GM18870 (cell line): ENCODE measurements at regions not wholly inside any gene's neighbourhood (a gene's known extent, or its start where the extent isn't known, plus 50 kb on each side); places are given as distances from the start of the nearest gene placed in this dataset.
"Not testable (repeated sequence)": the region's sequence is repeated elsewhere in the genome, so short reads cannot be mapped to it uniquely, and the experiment has no call there.

Experiments
- ATAC-seq: cut with Tn5 transposase; IDR thresholded peaks from one replicate; pipeline ENCODE4 v1.9.1; 2021; ENCODE audit warnings: moderate library complexity; ENCODE audit not compliant: unreplicated experiment

- ATAC-seq, result peak; percentile 39
Measured at GRCh38 chr10:61279400-61279799, 173.8 kb downstream of the TMEM26 start.

DNA sequence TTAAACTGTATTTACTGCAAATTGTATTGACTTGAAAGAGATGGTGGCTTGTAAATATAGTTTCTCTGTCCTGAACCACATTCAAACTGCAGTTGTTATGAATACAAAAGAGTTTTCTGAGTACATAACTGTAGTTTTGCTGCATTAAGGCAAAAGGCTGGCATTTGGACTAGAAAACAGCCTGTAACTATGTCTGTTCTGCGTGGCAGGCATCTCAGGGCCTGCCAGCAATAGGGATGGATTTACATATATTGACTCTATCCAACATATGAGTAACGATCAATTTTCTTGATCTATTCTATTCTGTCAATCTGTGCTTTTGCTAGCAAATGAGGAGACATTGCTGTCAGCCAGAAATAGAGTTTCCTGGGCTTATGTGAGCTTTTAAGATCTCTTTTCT is 174.6 kb downstream of the TMEM26 start:
- no peak for ATAC-seq

- no peak for ATAC-seq
Measured at GRCh38 chr10:61272781-61273180, 180.4 kb downstream of the TMEM26 start.

DNA sequence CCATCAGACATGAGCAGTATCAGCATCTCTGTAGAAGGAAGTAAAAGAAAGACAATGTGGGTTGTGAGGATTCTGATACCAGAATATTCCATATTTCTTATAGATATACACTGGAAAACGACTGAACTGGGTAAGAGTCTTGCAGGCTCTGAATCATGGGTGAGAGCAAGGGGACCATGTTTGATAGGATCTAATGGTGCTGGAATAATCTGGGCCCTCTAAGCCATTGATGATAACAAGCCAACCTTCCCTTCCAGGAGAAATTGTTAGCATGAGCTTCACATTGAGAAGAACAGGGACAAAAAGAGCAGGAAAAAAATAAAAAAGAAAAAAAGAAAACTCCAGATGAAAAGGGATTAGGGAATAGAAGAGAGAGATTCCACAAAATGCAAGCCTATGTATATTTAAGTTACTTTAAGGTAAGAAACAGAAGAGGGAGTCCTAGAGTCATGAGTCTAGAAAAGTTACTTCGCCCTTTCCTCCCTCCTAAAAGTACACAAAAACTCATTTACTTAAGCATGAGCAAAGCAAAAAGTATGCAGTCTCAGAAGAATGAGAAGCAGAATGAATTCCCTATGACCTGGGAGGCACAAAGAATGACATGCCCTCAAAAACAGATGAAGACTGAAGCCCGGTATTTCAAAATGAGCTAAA is 181.9 kb downstream of the TMEM26 start:
- no peak for ATAC-seq

GRCh38 chr10:61263518-61263917 is 189.7 kb downstream of the TMEM26 start:
- no peak for ATAC-seq

- ATAC-seq, result no peak
Measured at GRCh38 chr10:61262486-61263261, 190.5 kb downstream of the TMEM26 start.

DNA sequence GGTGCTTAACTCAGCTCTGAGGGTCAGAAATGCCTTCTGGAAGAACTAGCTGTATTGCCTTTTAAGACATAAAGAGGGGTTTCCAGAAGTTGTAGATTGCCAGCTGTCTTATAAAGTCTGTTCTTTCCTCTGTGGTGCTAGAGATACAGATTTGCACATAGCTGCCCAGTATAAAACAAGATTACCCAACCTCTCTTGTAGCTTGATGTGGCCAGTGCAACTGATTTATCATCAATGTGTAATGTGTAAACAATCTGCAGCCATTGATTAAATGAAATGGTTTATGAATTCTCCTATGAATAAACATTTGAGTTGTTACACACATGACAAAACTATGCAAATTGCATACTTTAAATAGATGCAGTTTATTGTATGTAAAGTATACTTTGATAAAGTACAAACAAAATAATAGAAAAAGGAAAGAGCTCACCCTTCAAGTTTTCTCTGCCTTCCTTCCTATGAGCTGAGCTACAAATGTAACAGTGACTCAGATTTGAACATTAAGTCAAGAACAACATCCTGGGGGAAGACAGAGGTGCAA is 195.2 kb downstream of the TMEM26 start:
- ATAC-seq, result no peak

GRCh38 chr10:61257136-61257535 is 196.0 kb downstream of the TMEM26 start:
- ATAC-seq, result no peak

DNA sequence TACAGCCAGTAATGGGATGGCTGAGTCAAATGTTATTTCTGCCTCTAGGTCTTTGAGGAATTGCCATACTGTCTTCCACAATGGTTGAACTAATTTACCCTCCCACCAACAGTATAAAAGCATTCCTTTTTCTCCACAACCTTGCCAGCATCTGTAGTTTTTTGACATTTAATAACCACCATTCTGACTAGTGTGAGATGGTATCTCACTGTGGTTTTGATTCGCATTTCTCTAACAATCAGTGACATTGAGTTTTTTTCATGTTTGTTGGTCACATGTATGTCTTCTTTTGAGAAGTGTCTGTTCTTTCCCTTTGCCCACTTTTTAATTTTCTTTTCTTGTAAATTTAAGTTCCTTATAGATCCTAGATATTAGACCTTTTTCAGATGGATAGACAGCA is 200.9 kb downstream of the TMEM26 start:
- ATAC-seq, result not testable (repeated sequence)

- ATAC-seq, result no peak
Measured at GRCh38 chr10:61251089-61251488, 202.1 kb downstream of the TMEM26 start.

- ATAC-seq, result no peak
Measured at GRCh38 chr10:61250131-61250530, 203.1 kb downstream of the TMEM26 start.

DNA sequence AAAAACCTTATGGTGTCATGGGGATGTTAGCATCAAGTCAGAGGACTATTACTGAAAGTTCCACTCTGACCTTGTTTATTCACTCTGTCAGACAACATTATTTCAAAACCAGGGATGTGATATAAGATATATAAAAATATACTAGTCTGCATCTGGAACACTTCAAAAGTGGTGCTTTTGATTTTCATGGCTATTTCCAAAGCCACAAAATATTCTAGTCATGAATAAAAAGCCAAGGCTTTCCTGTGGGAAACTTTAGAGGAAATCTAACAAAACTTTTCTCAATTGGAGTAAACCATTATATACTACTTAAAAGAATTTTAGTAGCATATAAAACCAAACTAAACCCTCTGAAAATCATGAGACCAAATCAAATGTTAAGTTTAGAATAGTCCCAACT is 205.2 kb downstream of the TMEM26 start:
- ATAC-seq, result no peak

DNA sequence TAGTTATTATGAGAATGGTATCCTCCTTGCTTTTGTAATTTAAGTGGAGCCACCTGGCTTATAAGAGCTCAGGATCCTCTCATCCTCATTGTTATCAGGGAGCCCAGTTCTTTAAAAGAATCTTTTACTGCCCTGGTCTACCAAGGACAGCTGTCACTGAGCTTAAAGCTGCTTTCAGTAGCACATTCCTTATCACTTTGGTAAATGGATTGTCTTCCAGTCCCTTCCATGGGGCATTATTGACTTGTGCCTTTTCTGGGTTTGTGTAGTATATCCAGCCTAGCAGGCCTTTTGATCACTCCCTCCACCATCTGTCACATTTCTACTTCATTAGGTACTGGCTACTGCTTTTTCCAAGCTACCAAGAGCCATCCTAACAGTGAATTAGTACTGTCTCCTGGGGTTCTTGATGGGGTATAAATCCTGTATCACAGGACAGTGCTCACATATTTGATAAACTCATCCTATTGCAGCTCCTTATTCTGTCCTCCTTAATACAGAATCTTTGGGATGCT is 208.9 kb downstream of the TMEM26 start:
- ATAC-seq, result no peak

DNA sequence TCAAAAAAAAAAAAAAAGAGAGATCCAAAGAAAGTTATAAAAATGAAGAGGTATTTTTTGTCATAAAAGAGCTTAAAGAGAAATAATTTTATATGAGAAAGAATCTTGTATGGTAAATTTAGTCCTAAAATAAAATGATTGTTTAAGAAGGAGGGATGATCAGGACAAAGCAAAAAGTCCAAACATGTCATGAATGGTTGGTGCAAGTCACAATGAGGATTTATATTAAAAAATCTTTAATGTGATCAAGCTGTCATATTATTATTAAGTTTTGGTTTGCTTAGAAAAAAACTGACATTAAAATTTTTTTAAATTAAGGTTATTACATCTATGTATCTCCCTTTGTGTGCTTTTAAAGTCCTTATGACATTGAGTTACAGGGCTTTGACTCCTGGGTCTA is 220.4 kb downstream of the TMEM26 start:
- no peak for ATAC-seq

- no peak for ATAC-seq
Measured at GRCh38 chr10:61225939-61226338, 227.2 kb downstream of the TMEM26 start.

GRCh38 chr10:61223576-61223975 is 229.6 kb downstream of the TMEM26 start:
- ATAC-seq, result no peak

- no peak for ATAC-seq
Measured at GRCh38 chr10:61219696-61220095, 233.5 kb downstream of the TMEM26 start.

DNA sequence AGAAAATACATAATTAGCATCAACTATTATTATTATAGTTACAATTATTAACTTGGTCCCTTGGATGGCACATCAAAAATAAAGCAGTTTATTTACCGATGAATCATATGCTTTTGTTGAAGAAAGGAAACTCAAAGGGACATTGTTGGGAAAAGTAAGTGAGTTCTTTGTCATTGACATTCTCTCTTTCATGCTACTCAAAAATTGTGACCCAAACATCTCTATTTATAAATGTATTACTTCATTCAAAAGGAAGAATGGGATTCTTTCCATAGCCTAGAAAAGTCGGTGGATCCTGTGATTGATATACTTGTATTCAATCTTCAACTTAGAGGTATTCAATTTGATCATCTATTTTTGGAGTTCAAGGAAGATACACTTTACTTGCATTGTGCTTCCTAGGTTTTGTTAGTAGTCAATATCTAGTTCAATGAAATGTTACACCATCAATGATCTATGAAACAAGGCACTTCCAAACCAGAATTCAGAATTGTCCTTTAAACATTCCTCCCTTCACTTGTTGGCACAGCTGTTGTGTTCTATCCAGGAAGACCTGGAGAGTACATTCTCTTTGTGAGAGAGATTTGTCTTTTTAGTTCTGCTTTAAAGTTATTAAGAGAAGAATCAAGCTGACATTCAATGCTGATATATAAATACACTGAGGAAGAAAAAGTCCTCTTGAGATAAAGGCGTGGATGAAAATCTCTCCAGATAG is 235.2 kb downstream of the TMEM26 start:
- no peak for ATAC-seq

- ATAC-seq, result no peak
Measured at GRCh38 chr10:61215246-61215645, 237.9 kb downstream of the TMEM26 start.

GRCh38 chr10:61211468-61211867 is 241.7 kb downstream of the TMEM26 start:
- no peak for ATAC-seq

DNA sequence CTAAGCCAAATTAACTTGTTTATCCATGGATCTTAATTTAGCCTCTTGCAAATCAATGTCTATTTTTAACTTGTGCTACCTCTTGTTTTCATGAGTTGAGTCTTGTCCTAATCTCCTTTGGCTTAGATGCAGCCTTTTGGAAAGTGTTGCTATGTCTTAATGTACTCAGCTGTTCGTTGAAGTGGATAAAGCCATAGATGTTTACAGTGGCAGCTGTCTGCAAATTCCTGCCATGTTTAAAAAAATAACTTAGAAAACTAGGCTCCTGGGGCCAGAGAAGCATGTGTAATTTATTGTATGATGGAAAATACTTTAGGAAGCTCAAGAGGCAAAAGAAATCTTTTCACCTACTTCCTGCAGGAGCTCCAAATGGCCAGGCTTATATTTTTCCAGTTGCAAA is 253.1 kb upstream of the RHOBTB1 start:
- ATAC-seq, result no peak
